ENCODE measurements at regions not wholly inside any gene's neighbourhood (a gene's known extent, or its start where the extent isn't known, plus 50 kb on each side); places are given as distances from the start of the nearest gene placed in this dataset.

- dilution Hi-C loops (cut with MboI; ENCODE audit: extremely low pct_ligation_motif_present, low sequenced_read_pairs) = no loop called here
- no peak overlapping the region for H3K4me2 ChIP-seq (ENCODE audit: insufficient read depth, low read length)
- TF ChIP-seq POLR2AphosphoS5 (IDR thresholded peaks at IDR 0.05; ENCODE audit: insufficient read depth, low read depth, low read length) (no peak), GATA2 (IDR thresholded peaks at IDR 0.05; ENCODE audit: insufficient read depth, insufficient read length, low read depth, low read length) (no peak), EZH2 (IDR thresholded peaks at IDR 0.05; ENCODE audit: borderline replicate concordance, low read depth, low read length, severe bottlenecking) (no peak), MAX (IDR thresholded peaks at IDR 0.05; ENCODE audit: insufficient read depth, insufficient read length) (no peak), MYC (IDR thresholded peaks at IDR 0.05; ENCODE audit: low read depth, low read length) (no peak), POLR2A (IDR thresholded peaks at IDR 0.05; ENCODE audit: low read depth, low read length) (no peak)
- peaks cover 5% of the 10 kb centered on the region for H3K9me3 ChIP-seq (replicated peaks; ENCODE audit: control insufficient read depth, insufficient read depth, low read length)
- no peaks in the 10 kb centered on the region for H3K4me1 ChIP-seq (ENCODE audit: control insufficient read depth, extremely low read depth, insufficient read depth, low read length)
- H3K4me3 ChIP-seq (replicated peaks in 1 of 3; ENCODE audit: insufficient read depth in 1 of 3, low read depth in 1 of 3, low read length in 3 of 3) = no peak overlapping the region
- no peaks in the 10 kb centered on the region for H3K36me3 ChIP-seq (ENCODE audit: control insufficient read depth in 2 of 2, extremely low read depth in 1 of 2, insufficient read depth in 2 of 2, low read length in 2 of 2)
- no peaks in the 10 kb centered on the region for H3K79me2 ChIP-seq (ENCODE audit: control insufficient read depth, insufficient read depth, low read length)
- intact Hi-C loops (cut with micrococcal nuclease) = no loop called here
- BruUV-seq (replicated peaks) = no TSS peak
- H3K27me3 ChIP-seq (ENCODE audit: control insufficient read depth in 2 of 2, insufficient read depth in 2 of 2, low read length in 2 of 2) = no peaks in the 10 kb centered on the region
- DNase-seq (ENCODE audit: low read depth, low spot score) = no peak
- FAIRE-seq = no peak
- H4K20me1 ChIP-seq (replicated peaks; ENCODE audit: control insufficient read depth, extremely low read depth, insufficient read depth, low read length) = no peaks in the 10 kb centered on the region
- no peak overlapping the region for H3K27ac ChIP-seq (ENCODE audit: insufficient read depth, low read depth, low read length)
- no peak overlapping the region for H3K9ac ChIP-seq (replicated peaks; ENCODE audit: extremely low read depth, insufficient read depth, low read length)
- CTCF ChIA-PET = no interaction called here
- H2AFZ ChIP-seq (ENCODE audit: low read depth, low read length) = no peak overlapping the region
- POLR2A ChIA-PET = no interaction called here
- no peaks in the 10 kb centered on the region for H3K9me1 ChIP-seq (replicated peaks; ENCODE audit: control insufficient read depth, extremely low read depth, insufficient read depth, low read length)
Observed at GRCh38 chr1:106194206-106194605, 862.3 kb upstream of the PRMT6 start.

GRCh38 chr1:106200711-106201110 is 855.8 kb upstream of the PRMT6 start:
- intact Hi-C loops (cut with micrococcal nuclease) (no loop called here), dilution Hi-C loops (cut with MboI; ENCODE audit: extremely low pct_ligation_motif_present, low sequenced_read_pairs) (no loop called here)
- CTCF ChIA-PET = no interaction called here
- no peaks in the 10 kb centered on the region for H3K27me3 ChIP-seq (ENCODE audit: control insufficient read depth in 2 of 2, insufficient read depth in 2 of 2, low read length in 2 of 2)
- FAIRE-seq (no peak), DNase-seq (ENCODE audit: low read depth, low spot score) (no peak)
- POLR2A ChIA-PET = no interaction called here
- H2AFZ ChIP-seq (ENCODE audit: low read depth, low read length) = no peak overlapping the region
- no peak overlapping the region for H3K27ac ChIP-seq (ENCODE audit: insufficient read depth, low read depth, low read length)
- no peaks in the 10 kb centered on the region for H3K9me3 ChIP-seq (replicated peaks; ENCODE audit: control insufficient read depth, insufficient read depth, low read length)
- H3K9me1 ChIP-seq (replicated peaks; ENCODE audit: control insufficient read depth, extremely low read depth, insufficient read depth, low read length) = no peaks in the 10 kb centered on the region
- H3K4me1 ChIP-seq (ENCODE audit: control insufficient read depth, extremely low read depth, insufficient read depth, low read length) = no peaks in the 10 kb centered on the region
- no TSS peak for BruUV-seq (replicated peaks)
- TF ChIP-seq MYC (IDR thresholded peaks at IDR 0.05; ENCODE audit: low read depth, low read length) = no peak
- no peak for TF ChIP-seq POLR2AphosphoS5 (IDR thresholded peaks at IDR 0.05; ENCODE audit: insufficient read depth, low read depth, low read length)
- TF ChIP-seq CTCF (IDR thresholded peaks at IDR 0.05; ENCODE audit: extremely low read depth in 1 of 2, insufficient read depth in 1 of 2, low read depth in 1 of 2, low read length in 2 of 2) = no peak
- no peak for TF ChIP-seq MAX (IDR thresholded peaks at IDR 0.05; ENCODE audit: insufficient read depth, insufficient read length)
- TF ChIP-seq JUN (IDR thresholded peaks at IDR 0.05; ENCODE audit: borderline replicate concordance, insufficient read depth, insufficient read length, low read depth) = no peak
- no peak for TF ChIP-seq FOS (IDR thresholded peaks at IDR 0.05; ENCODE audit: borderline replicate concordance, insufficient read depth, low read length)
- TF ChIP-seq GATA2 (IDR thresholded peaks at IDR 0.05; ENCODE audit: insufficient read depth, insufficient read length, low read depth, low read length) = no peak
- no peak for TF ChIP-seq EZH2 (IDR thresholded peaks at IDR 0.05; ENCODE audit: borderline replicate concordance, low read depth, low read length, severe bottlenecking)
- TF ChIP-seq POLR2A (IDR thresholded peaks at IDR 0.05; ENCODE audit: low read depth, low read length) = no peak
- no peak overlapping the region for H3K4me2 ChIP-seq (ENCODE audit: insufficient read depth, low read length)
- no peak overlapping the region for H3K4me3 ChIP-seq (replicated peaks in 1 of 3; ENCODE audit: insufficient read depth in 1 of 3, low read depth in 1 of 3, low read length in 3 of 3)
- H3K79me2 ChIP-seq (ENCODE audit: control insufficient read depth, insufficient read depth, low read length) = no peaks in the 10 kb centered on the region
- H3K36me3 ChIP-seq (ENCODE audit: control insufficient read depth in 2 of 2, extremely low read depth in 1 of 2, insufficient read depth in 2 of 2, low read length in 2 of 2) = no peaks in the 10 kb centered on the region
- no peaks in the 10 kb centered on the region for H4K20me1 ChIP-seq (replicated peaks; ENCODE audit: control insufficient read depth, extremely low read depth, insufficient read depth, low read length)
- no peak overlapping the region for H3K9ac ChIP-seq (replicated peaks; ENCODE audit: extremely low read depth, insufficient read depth, low read length)

All from endothelial cell of umbilical vein (primary cell).